GM21529 (cell line): ENCODE measurements at regions not wholly inside any gene's neighbourhood (a gene's known extent, or its start where the extent isn't known, plus 50 kb on each side); places are given as distances from the start of the nearest gene placed in this dataset.

Experiments used
- ATAC-seq: cut with Tn5 transposase; IDR thresholded peaks from one replicate; pipeline ENCODE4 v1.9.1; 2021; ENCODE audit not compliant: unreplicated experiment

DNA sequence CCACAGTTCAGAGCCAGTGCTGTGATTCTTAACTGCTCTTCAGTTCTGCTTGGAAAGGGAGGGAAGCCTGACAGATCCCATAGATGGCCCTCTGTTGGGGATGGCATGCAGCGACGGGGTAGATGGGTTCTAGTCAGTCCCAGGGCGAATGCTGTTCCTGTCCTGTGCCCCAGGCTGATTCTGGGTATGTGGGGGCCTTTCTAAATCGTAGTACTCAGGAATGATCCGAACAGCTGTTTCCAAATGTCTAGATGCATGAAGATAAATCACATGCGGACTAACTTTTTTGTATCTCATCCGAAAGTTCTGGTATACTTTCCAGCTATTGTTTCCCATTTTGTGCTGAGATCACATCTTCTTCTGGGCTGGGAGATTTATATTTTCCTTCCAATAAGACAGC is 186.0 kb upstream of the MKI67 start:
- ATAC-seq: no peak

DNA sequence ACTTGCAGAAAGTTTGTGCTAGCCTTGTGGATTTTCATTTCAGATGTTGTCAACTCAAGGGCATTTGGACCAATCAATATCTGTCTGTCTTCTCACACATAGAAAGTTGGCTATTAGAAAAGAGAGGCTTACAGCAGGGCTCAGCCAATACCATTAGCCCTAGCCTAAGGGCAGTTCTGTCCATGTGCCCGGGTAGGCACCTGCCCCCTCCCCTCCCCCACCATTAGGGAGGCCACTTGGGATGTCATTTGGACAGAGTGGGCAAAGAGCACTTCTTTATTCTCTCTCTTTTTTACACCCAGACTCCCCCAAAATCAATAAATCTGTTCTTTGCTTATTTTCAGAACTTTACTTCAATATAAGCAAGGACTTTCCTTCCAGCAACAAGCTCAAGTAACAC is 188.5 kb upstream of the MKI67 start:
- no peak for ATAC-seq

DNA sequence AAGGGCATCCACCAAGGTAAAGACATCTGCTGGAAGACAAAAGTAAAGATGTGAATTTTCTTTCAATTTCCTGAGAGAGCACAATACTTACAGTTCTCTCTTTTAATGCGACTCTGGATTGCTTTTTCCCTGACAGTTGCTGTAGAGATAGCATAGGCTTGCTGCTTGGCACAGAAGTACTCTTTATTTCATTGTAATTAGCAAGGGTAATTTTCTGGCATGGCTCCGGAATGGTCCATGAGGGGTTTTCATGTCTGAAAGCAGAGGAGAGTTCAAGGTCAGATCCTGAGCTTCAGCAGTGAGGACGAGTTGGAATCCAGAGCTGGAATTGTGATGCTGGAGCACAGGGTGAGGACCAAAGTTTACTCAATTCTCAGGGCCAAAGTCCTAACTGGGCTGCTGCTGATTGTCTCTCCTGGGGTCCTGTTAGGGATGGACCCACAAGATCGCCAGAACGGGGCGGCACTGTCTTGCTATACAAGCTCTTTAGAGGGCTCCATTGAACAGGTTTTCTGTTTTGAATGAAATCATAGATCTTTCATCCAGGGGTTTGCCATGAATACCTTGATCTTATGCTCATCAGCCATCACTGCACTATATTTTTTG is 190.0 kb upstream of the MKI67 start:
- no peak for ATAC-seq

DNA sequence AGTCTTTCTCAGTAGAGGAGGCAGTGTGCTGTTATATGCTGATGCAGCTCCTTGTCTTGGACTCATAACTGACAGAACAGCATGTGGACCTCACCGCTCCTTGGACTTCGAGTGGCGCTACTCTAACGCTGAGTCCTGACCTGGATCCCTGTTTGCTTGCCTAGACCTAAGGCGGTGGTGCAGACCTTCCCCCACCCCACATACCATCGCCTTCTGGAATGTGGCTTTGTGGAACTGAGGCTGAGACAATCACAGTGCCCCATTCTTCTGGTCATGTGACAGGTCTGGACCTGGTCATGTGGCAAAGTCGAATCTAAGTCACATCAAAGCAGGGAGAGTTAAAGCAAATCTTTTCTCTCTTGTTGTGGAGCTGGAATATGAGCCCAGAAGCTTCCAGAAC is 190.7 kb upstream of the MKI67 start:
- no peak for ATAC-seq

DNA sequence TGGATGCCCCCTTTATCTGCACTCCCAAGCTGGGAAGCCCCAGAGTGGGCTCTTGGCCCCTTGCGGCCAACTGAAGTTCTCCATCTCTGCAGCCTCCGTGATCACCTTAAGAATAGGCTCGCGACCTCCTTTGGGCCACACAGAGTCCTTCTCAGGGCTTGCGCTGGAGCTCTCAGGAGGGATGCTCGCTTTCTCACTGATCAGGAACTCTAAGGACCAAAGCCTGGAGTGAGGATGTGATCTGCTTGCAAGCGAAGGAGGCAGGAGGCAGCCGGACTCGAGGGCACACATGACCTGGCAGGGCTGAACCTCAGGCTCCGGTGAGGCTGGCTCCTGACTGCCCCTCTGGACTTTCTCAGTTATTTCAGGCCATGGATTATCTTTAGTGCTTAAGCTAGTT is 192.1 kb upstream of the MKI67 start:
- ATAC-seq: no peak

DNA sequence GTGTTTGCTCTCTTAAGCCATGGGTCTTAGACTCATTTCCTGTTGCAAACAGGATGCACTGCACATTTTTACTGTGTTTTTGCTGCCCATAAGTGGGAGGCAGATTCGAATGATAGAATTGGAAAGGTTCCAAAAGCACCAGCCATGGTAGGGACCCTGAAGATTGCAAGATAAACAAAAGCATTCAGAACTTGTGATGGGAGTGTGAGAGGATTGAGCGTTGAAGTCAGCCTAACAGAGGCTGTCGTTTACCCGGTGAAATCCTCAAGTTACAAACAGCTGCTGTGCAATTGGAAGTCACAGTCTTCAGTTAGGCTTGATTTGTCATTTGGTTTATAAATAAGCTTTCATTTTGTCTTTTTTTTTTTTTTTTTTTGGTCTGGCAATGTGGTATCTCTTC is 192.7 kb upstream of the MKI67 start:
- no peak for ATAC-seq

DNA sequence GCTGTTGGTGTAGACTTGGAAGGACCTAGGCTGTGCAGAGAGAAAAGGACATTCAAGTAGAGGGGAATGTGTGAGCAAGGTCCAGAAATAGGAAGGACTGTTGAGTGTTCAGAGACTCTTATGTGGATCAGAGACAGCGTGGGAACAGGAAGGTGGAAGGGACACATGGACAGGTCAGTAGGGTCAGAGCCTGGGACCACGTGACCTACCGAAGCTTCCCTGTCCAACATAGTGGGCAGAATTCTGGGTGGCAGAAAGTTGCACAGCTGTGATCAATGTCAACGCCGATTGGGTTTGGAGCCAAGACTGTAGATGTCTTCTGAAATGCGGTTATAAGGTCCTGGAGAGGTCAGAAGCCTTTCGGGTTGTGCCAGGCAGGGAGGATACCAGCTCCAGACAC is 195.9 kb upstream of the MKI67 start:
- ATAC-seq: no peak

DNA sequence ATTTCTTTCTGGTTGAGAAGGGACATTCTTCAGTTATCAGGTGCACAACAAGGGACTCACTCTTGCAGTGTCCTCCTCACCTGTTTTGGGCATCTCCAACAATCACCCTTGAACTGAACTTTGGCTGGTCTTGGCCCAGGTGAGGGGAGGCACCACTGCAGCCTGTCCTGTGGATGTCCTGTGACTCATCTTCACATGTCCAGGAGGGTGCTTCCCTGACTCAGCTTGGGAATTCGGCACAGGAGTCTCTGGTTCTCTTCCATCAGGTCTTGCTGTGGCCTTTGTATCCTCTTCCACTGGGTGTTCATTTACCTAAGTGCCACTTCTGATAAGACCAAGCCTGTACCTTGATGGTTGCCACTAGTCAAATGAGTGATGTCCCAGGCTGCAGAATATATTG is 196.7 kb upstream of the MKI67 start:
- ATAC-seq: no peak

DNA sequence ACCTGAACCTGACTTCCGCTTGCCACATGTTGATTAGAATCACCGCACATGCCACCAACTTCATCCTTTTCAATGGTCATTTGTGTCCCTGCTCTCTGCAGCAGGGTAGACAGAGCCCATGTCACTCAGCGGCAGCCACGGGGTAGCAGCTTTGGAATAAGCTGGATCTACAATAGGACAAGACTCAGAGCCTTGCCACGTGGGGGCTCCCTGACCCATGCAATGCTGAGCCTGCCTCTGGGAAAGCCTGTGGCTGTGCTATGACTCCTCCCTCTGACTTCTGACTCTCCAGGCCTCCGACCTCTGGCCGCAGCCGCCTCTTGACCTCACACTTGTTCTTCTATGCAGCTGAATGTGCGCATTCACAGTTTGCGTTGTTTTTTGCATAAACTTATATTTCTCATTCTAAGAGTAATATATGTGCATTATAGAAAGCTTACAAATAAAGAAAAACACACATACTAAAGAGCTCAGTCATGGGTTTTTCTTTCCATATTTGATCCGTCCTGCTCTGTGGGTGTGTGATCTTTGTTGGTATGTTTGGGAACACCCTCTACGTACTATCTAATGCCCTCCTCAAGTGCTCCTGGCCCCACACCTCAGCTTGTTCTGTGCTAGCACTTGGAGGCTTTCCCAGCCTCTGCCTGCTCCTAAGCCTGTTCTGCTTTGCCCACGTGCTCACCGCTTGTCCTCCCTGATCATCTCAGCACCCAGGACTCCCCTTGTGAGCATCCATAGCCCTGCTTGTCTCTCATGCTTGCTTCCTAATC is 198.0 kb upstream of the MKI67 start:
- ATAC-seq: no peak

DNA sequence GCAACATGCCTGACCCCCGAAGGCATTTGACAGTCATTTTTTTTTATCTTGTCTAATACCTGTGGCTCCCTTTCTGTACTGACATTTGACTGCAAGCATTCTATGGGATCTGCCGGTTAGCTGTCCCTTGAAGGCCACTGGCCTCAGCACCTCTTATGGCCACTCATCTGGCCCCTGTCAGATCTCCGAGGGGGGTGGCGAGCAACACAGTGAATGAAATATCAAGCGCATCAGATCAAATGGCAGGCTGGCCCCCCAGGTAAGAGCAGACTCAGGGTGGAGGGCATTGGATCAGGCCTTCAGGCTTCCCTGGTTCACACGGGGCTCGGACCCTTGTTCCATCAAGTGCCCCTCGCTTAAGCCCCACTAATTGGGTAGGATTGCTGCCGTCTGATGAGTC is 199.6 kb upstream of the MKI67 start:
- ATAC-seq: no peak

DNA sequence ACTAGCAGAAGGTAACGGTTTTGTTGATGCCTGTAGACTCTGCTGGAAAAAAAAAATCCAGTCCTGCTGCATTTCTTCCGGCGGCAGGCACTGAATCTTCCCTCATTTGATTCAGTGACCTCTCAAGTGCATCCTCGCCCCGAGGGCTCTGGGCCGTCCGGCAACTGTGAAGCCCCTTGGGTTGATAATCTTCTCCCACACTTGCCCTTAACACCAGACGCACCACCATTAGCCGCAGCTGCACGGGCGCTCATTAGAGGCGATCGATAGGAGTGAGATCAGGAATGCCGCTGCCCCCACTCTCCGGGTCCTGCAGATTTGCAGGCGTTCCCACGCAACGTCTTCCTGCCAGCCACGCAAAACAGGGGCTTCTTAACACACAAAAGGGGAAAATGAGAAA is 200.0 kb upstream of the MKI67 start:
- no peak for ATAC-seq

DNA sequence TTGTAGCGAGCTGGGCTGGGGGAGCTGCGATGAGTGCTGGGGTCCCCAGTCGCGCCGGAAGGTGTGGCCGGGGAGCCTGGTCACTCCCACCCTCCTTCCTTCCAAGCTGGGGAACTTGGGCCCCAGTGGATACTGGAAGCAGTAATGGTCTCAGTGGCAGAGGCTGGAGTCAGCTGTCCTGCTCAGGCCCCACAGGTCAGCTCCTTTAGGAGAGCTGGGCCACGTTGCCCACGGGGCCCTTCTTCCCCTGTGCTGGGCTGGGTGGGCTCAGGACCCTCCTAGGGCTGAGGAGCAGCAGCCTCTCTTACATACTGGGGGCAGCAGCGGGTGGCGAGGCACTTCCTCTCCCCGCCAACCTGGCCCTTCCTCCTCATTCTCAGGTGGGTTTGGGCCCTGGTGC is 200.6 kb upstream of the MKI67 start:
- no peak for ATAC-seq

DNA sequence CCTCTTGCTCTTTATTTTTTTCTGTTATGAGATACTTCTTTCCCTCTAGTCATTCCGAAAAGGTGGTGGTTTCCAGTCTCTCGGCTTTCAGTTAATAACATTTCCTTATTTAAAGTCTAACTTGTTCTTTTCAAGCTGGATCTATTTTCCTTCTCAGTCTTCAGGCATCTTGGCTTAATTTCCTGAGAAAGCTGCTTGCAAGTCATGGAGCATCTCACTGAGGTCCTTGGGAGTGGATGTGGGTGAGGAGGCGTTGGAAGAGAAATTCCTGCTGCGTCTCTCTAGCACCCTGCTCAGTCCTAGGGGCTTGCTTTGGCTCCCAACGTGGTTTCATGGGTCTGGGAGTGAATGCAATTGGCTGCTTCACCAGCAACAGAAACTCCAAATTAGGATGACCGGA is 210.2 kb upstream of the MKI67 start:
- no peak for ATAC-seq

DNA sequence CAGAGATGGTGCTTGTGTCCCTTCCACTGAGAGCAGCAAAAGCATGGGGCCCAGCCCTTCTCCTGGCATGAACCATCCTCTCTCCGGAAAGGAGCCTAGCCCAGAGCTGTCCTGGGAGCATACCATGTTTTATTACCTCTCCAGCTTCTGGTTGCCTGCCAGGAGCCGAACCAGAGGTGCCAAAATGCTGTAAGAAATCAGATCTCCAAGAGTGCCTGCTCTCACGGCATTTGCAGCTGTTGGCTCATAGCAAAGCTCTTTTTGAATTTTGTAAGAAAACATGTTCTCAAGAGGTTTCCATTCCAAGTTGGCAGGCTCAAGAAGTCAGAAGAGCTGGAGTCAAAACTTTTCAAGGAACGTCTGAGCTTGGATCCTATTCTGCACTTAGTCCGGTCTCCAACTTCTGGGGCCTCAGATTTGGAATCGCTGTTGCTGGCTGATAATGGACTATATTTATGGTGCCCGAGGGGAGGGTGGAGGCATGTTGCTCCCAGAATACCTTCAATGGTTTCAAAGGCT is 211.7 kb upstream of the MKI67 start:
- ATAC-seq: no peak

DNA sequence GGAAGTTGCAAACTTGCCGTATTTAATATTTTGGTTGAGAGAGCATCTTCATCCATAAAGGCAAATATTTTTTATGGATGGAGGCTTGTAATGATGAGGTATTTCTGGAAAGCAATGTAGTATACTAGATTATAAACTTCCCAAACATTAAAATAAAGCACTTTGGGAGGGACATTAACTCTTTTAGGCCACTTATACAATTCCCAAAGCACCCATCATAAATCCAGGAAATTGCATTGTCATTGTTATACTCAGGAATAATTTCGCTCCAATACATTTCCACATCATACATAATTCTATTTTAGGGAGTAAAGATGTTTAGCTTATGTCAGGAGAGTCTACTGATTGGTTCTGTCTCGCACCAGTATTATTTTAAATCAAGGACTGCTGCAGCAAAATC is 212.7 kb upstream of the MKI67 start:
- no peak for ATAC-seq

DNA sequence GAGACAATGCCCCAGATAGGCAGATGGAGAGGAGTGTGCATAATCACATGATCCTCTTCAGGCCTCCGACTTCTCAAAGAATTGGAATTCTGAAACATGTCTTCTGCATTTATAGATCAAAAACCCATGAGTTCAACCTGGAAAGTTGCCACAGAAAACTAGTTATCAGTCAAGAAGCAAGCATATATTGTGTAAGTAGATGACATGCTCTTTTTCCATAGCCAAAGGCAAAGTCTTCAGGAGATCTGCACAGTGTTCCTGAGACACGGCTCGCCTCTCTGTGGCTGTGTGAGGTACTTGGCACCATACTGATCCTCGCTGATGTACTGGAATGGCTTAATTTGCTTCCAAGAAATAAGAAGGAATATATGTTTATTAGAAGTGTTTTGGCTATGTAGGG is 213.5 kb upstream of the MKI67 start:
- no peak for ATAC-seq

DNA sequence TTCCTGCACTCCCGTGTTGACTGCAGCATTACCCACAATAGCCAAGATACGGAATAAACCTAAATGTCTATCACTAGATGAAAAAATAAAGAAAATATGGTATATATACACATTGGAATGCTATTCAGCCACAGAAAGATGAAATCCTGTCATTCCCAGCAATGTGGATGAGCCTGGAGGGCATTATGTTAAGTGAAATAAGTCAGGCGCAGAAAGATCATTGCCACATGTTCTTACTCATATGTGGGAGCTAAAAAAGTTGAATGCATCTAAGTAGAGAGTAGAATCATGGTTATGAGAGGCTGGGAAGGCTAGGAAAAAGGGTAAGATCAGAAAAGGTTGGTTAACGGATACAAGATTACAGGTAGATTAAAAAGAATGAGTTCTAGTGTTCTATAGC is 219.1 kb upstream of the MKI67 start:
- ATAC-seq: no peak

DNA sequence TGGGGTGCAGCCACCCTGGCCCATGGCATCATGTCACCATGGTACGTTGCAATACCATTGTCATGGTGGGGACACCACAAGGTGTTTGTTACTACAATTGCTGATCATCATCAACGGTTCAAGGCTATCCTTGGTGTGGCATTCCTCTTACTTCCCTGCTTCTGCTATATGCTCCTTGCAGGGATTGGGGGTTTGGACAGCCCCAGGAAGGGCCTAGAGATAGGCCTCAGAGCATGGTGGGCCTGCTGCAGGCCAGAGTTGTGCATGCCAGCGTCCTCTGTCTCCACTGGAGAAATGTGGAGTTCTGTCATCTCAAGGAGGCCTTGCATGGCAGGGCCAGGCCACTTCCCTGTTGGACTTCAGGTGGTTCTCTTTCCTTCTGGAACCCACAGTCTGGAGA is 234.6 kb upstream of the MKI67 start:
- no peak for ATAC-seq

DNA sequence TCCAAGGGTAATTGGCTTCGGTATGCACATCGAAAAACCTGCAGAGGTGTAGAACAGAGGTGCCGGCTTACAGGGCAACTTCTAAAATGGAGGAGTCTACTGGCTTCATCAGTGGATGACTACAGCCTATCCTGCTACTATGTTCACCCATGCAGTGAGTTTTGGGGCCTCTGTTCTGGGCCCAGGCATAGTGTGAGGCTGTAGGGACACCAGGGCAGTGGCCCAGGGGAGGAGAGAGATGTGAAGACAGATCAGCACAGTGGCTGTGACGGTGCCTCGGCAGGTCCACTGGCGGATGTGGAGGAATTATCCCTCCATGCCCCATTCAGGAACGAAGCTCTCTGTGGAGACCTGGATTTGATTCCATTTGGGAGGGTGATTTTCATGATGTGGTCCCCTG is 235.3 kb upstream of the MKI67 start:
- no peak for ATAC-seq

DNA sequence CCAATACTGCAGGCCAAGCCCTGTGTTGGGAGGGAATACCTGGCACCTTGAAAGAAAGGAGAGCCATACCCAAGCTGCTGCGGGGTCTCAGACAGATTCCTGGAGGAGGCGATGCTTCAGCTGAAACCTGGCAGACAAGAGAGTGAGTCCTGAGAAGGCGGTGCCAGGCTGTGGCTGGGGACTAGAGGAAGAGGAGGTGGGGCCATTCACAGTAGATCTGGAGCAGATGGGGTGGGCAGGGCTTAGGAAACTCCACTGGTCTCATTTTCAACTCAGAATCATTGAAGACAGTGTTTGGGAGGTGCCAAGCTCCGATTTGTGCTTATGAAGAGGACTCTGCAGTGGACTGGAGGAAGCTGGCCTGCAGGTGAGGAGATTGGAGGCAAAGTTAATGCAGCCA is 236.3 kb upstream of the MKI67 start:
- ATAC-seq: no peak

DNA sequence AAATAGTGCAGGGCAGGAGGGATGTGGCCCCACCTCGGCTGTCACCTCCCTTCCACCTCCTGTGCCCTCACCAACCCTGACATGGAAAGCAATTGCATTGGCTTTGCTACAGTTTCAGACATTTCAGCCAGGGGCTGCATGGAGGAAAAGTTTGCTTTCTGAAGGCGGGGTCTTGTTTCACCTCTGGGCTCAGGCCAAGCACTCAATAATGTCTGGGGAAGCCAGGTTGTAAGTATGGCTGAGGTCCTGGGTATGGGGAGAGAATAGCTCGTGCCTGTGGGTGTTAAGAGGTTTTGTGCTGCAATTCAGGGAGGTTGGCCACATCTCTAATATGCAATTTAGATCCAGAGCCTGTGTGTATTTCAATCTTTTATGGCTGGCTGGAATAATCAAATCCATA is 238.4 kb upstream of the MKI67 start:
- ATAC-seq: no peak

DNA sequence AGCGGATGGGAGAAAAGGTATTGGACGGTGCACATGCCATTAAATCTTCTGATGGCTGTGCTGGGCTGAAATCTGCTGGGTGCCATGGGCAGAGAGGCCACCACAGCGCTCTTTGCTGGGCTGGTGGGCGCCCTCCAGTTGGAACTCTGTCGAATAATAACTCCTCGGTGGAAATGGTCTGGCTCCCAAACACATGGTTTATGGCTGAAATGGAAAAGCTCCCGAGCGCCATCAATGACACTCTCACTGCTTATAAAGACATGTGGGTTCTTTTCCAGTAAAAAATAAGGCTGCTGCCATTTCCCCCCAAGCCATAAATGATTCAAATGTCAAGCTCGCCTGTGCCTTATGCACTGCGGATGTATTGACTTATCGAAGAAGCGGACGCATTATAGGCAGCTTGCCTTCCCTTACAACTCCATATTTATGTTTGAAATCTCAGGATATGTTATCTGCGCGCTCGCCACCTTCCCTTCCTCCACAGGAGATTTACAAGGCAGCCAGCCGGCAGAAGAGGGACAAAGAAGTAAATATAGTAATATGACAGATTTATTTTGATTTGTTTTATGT is 239.0 kb upstream of the MKI67 start:
- ATAC-seq: no peak

DNA sequence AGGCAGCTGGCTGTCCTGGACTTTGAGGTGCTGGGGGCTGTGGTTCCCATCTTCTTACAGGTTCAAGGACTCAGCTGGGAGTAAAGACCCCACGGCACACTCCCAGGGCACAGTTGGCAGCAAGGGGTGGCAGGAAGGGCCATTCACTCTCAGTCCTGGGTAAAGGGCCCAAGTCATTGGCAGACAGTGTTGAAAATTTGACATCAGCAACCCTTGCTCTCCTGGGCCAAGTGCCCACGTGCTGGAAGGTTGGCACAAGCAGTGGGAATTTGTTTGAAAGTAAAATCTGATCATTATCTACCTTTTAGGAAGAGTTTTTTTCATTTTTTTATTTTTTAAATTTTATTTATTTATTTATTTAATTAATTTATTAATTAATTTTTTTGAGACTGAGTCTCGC is 241.6 kb upstream of the MKI67 start:
- no peak for ATAC-seq
